ENCODE measurements at regions not wholly inside any gene's neighbourhood (a gene's known extent, or its start where the extent isn't known, plus 50 kb on each side); places are given as distances from the start of the nearest gene placed in this dataset.

- Histone ChIP-seq H3K9me3 (no peaks in the 10 kb centered on the region), H3K4me3 (no peak overlapping the region), H3K27ac (peak overlapping the region in 3 of 4 donors; percentile 42 to 60 (median 50)), H3K4me1 (peaks cover 14% of the 10 kb centered on the region), H3K36me3 (replicated peaks in 1 of 2; ENCODE audit: insufficient read depth in 1 of 2, low read depth in 2 of 2) (no peaks in the 10 kb centered on the region), H3K27me3 (no peaks in the 10 kb centered on the region)
- 45 to 48% methylated on average over 7 of the region's 7 CpGs for WGBS, 2 donors
- ATAC-seq (peak; percentile 30), DNase-seq (peak in 1 of 4 donors; percentile 3)
- TF ChIP-seq CTCF (IDR thresholded peaks at IDR 0.05) (no peak), POLR2A (IDR thresholded peaks at IDR 0.05) (no peak)
- intact Hi-C loops (cut with DNase I): no loop called here
Measured at GRCh38 chr6:22043284-22043962, 253.4 kb downstream of the PRL start.

DNA sequence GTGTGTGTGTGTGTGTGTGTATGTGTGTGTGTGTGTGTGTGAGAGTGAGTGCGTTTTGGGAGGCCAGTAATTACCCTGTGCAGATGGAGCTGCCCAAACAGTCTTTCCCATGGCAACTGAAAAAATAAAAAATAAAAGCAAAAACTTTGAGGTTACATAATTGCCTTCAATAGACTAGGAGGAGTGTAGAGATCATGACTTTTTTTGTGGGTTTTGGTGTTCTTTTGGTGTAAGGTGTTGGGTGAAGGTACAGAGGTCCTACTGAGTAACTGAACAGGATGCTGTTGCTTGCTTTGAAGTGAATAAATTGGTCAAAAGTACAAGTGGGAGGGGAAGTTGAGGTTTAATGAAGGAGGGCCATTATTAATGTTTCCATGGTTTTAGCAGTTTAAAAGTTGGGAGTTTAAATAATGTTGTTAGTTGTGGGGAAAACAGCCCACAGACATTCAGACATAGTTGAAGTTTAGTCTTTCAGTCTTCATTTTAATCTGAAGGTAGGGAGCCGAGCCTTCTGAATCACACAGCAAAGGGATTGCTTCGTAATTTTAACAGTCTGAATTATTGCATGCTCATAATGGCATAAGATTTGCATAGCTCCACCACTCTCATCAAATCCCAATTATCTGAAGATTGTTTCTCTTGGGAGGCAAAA, 251.4 kb downstream of the PRL start:
- ATAC-seq: no peak
- peaks cover 14% of the 10 kb centered on the region for H3K4me1 ChIP-seq
- DNase-seq: no peak
- H3K27me3 ChIP-seq: no peaks in the 10 kb centered on the region
- no peak overlapping the region for H3K27ac ChIP-seq
- H3K9me3 ChIP-seq: no peaks in the 10 kb centered on the region
- TF ChIP-seq CTCF (IDR thresholded peaks at IDR 0.05): no peak
- TF ChIP-seq POLR2A (IDR thresholded peaks at IDR 0.05): no peak
- H3K4me3 ChIP-seq: no peak overlapping the region
- WGBS, 2 donors: 76 to 85% methylated on average over 3 of the region's 3 CpGs
- no peaks in the 10 kb centered on the region for H3K36me3 ChIP-seq (replicated peaks in 1 of 2; ENCODE audit: insufficient read depth in 1 of 2, low read depth in 2 of 2)
- intact Hi-C loops (cut with DNase I): no loop called here

- Histone ChIP-seq H3K9me3 (no peaks in the 10 kb centered on the region), H3K27ac (no peak overlapping the region), H3K36me3 (replicated peaks in 1 of 2; ENCODE audit: insufficient read depth in 1 of 2, low read depth in 2 of 2) (no peaks in the 10 kb centered on the region), H3K4me1 (no peaks in the 10 kb centered on the region), H3K27me3 (no peaks in the 10 kb centered on the region), H3K4me3 (no peak overlapping the region)
- TF ChIP-seq CTCF (IDR thresholded peaks at IDR 0.05) (no peak), POLR2A (IDR thresholded peaks at IDR 0.05) (no peak)
- ATAC-seq (no peak), DNase-seq (no peak)
- intact Hi-C loops (cut with DNase I): no loop called here
Measured at GRCh38 chr6:22049002-22049401, 247.8 kb downstream of the PRL start.

GRCh38 chr6:22053391-22053997, 243.3 kb downstream of the PRL start:
- TF ChIP-seq CTCF (IDR thresholded peaks at IDR 0.05) (no peak), POLR2A (IDR thresholded peaks at IDR 0.05) (no peak)
- H3K27me3 ChIP-seq: no peaks in the 10 kb centered on the region
- no peaks in the 10 kb centered on the region for H3K36me3 ChIP-seq (replicated peaks in 1 of 2; ENCODE audit: insufficient read depth in 1 of 2, low read depth in 2 of 2)
- H3K4me3 ChIP-seq: no peak overlapping the region
- H3K9me3 ChIP-seq: no peaks in the 10 kb centered on the region
- intact Hi-C loops (cut with DNase I): no loop called here
- no peaks in the 10 kb centered on the region for H3K4me1 ChIP-seq
- H3K27ac ChIP-seq: no peak overlapping the region
- ATAC-seq (no peak), DNase-seq (no peak)
- 78 to 88% methylated on average over 3 of the region's 3 CpGs for WGBS, 2 donors
